GM12878 (cell line): ENCODE measurements at regions not wholly inside any gene's neighbourhood (a gene's known extent, or its start where the extent isn't known, plus 50 kb on each side); places are given as distances from the start of the nearest gene placed in this dataset.

Experiments
- ATAC-seq: fragments of 200-7000 bp; cut with Tn5 transposase; 3 replicates; pipeline ENCODE4 v1.9.1; 2020; ENCODE audit warnings: mild to moderate bottlenecking, moderate library complexity
- BruUV-seq: library from RNA; stranded (reverse); fragments of 400-500 nt; replicated peaks from 2 replicates; lab custom pipeline; 2021; lab: Mats Ljungman, UMichigan
- CTCF ChIA-PET: fragments of 300-600 bp; sonication (Branson Sonifier 250); formaldehyde crosslinking; extraction: SDS; loops from one replicate; lab custom pipeline; 2021; ENCODE audit warnings: inconsistent platforms; lab: Yijun Ruan, JAX
- POLR2A ChIA-PET: fragments of 350-600 bp; formaldehyde crosslinking; extraction: SDS; loops from one replicate; lab custom pipeline; 2021; ENCODE audit warnings: inconsistent platforms; lab: Charles Lee
- RAD21 ChIA-PET: fragments of 300-600 bp; sonication (Branson Sonifier 250); formaldehyde crosslinking; loops from one replicate; lab custom pipeline; 2023; ENCODE audit warnings: antibody characterized with exemption; ENCODE audit not compliant: unreplicated experiment; lab: Charles Lee
- SMC1A ChIA-PET: fragments of 300-600 bp; sonication (Branson Sonifier 250); formaldehyde crosslinking; loops from one replicate; lab custom pipeline; 2023; ENCODE audit not compliant: unreplicated experiment, uncharacterized antibody; lab: Charles Lee
- DNase-seq: peaks from one replicate; pipeline ENCODE4 v3.0.0-alpha.2; 2011; ENCODE audit warnings: low read depth, low spot score
- FAIRE-seq: peaks from 3 replicates; lab custom pipeline; 2011; peaks lifted over from hg19 to GRCh38; lab: Jason Lieb, UNC
- H2AFZ ChIP-seq: 2 replicates; pipeline ENCODE4 v1.6.0; 2011; ENCODE audit warnings: low read depth, low read length, control low read depth; ENCODE audit not compliant: control insufficient read depth
- H3K27ac ChIP-seq: 2 replicates; pipeline ENCODE4 v1.5.1; 2011; ENCODE audit warnings: control low read depth; ENCODE audit not compliant: control insufficient read depth, insufficient read depth
- H3K27me3 ChIP-seq, 2 experiments: replicated peaks in 1 of 2; 2 replicates each; pipeline versions ENCODE4 v1.6.0 to v1.6.1; 2011; ENCODE audit warnings: low read length in 1 of 2; ENCODE audit not compliant: control insufficient read depth in 2 of 2, insufficient read depth in 2 of 2
- H3K36me3 ChIP-seq, 2 experiments: 2 replicates each; pipeline ENCODE4 v1.5.1; 2011; ENCODE audit warnings: low read length in 1 of 2; ENCODE audit not compliant: control insufficient read depth in 2 of 2, insufficient read depth in 2 of 2
- H3K4me1 ChIP-seq: 2 replicates; pipeline ENCODE4 v1.6.1; 2011; ENCODE audit warnings: mild to moderate bottlenecking, low read length, moderate library complexity, mixed read lengths; ENCODE audit not compliant: control insufficient read depth, insufficient read depth
- H3K4me2 ChIP-seq: 2 replicates; pipeline ENCODE4 v1.6.0; 2011; ENCODE audit warnings: control low read depth; ENCODE audit not compliant: control insufficient read depth, insufficient read depth
- H3K4me3 ChIP-seq: fragments of 200-600 bp; sonication (generic); 2 replicates; pipeline ENCODE4 v1.5.1; 2016
- H3K79me2 ChIP-seq: 2 replicates; pipeline ENCODE4 v1.6.0; 2011; ENCODE audit warnings: low read length; ENCODE audit not compliant: control insufficient read depth, insufficient read depth
- H3K9ac ChIP-seq: 2 replicates; pipeline ENCODE4 v1.8.0; 2011; ENCODE audit warnings: low read length, control low read depth, mixed read lengths; ENCODE audit not compliant: control insufficient read depth, insufficient read depth
- H3K9me3 ChIP-seq: replicated peaks from 3 replicates; pipeline ENCODE4 v1.5.1; 2011; ENCODE audit warnings: mild to moderate bottlenecking, low read length; ENCODE audit not compliant: control insufficient read depth, insufficient read depth
- H4K20me1 ChIP-seq: 2 replicates; pipeline ENCODE4 v1.6.0; 2011; ENCODE audit not compliant: control insufficient read depth, insufficient read depth
- BCL11A ChIP-seq: IDR thresholded peaks from 2 replicates; pipeline ENCODE4 v1.6.1; 2011; ENCODE audit warnings: low read depth, low read length
- RAD51 ChIP-seq: fragments of 450-650 bp; IDR thresholded peaks from 2 replicates; pipeline ENCODE4 v1.6.1; 2016; ENCODE audit warnings: moderate library complexity, mild to moderate bottlenecking, inconsistent platforms
- SPI1 ChIP-seq: IDR thresholded peaks from 2 replicates; pipeline ENCODE4 v1.6.1; 2011; ENCODE audit warnings: low read depth, mild to moderate bottlenecking, low read length, moderate library complexity, borderline replicate concordance; ENCODE audit not compliant: insufficient read depth
- ZNF622 ChIP-seq: fragments of 450-650 bp; IDR thresholded peaks from 2 replicates; pipeline ENCODE4 v1.6.1; 2017; ENCODE audit warnings: mild to moderate bottlenecking, inconsistent platforms
- ZZZ3 ChIP-seq: IDR thresholded peaks from 2 replicates; pipeline ENCODE4 v1.6.1; 2011; ENCODE audit warnings: low read depth; ENCODE audit not compliant: control insufficient read depth, insufficient read length
- WGBS: methylation state at CpG from one replicate; pipeline ENCODE4 v1.1.6; 2016; ENCODE audit warnings: low lambda C conversion rate; ENCODE audit not compliant: insufficient replicate concordance, insufficient coverage; ENCODE audit errors: missing lambda C conversion rate; 5-methylcytosine and 5-hydroxymethylcytosine counted together
- in situ Hi-C: fragments of 300-500 bp; cut with MboI; formaldehyde crosslinking; loops from 9 replicates; pipeline ENCODE4 v1.14.3; 2018; ENCODE audit warnings: mixed read lengths
- intact Hi-C: fragments of 100-400 bp; cut with micrococcal nuclease; formaldehyde crosslinking; loops from one replicate; pipeline ENCODE4 v1.14.2; 2022; ENCODE audit not compliant: unreplicated experiment
- TF ChIP-seq, protein P1 (sequence below): fragments of 450-650 bp; IDR thresholded peaks from 2 replicates; pipeline ENCODE4 v1.6.1; 2016; ENCODE audit warnings: mild to moderate bottlenecking

DNA sequence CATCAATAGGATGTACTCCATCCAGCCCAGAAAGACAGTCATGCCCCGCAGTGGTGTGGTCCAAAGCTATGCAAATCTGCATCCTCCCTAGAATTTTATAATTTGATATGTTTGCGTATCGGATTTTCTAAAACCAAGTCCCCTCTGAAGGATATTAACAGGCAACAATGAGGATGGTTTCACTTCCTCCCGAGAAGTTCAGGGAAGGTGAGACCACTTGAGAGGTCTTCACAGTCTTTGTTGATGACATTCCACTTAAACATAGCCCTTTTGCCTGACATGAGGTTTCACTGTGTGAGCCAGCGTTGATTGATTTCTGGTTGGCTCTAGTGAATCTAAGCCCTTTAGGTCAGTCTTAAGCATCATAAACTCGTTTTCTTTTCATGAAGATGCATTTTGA, 276.1 kb downstream of the NR2F2 start:
- FAIRE-seq, result no peak

DNA sequence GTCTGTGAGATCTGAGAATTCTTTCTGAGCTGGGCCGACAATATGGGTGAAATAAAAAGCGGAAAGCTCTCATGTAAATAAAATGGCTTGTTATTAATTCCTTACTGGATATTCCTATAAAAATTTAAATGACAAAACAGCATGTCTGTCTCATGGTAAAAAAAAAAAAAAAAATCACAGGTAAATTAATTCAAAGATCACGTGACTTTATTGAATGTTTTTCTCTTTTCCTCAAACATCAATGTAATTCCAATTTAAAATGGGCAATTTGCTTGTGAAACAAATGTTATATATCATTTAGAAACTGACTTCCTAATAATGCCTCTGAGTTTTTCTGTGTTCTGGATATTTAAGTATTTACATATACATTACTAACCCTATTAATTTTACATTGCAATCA, 280.3 kb downstream of the NR2F2 start:
- TF ChIP-seq RAD51 (peak; percentile 63; the same call in 1 of the 2 replicates), ZNF622 (no peak)
- intact Hi-C loops, result no loop called here
- no TSS peak for BruUV-seq
- ChIA-PET SMC1A (interaction anchor here (0.9 kb wide), 1 partner anchor 12 kb away, joined by 3 read pairs; no protein-coding TSS in a partner anchor), CTCF (no interaction called here), RAD21 (no interaction called here), POLR2A (no interaction called here)
- H3K9ac ChIP-seq, result no peak overlapping the region
- WGBS, result 22% methylated on average over 3 of the region's 3 CpGs
- H3K4me1 ChIP-seq, result no peaks in the 10 kb centered on the region
- no peak overlapping the region for H2AFZ ChIP-seq
- FAIRE-seq (no peak), DNase-seq (no peak), ATAC-seq (no peak)
- no peaks in the 10 kb centered on the region for H3K9me3 ChIP-seq
- no peak overlapping the region for H3K27ac ChIP-seq
- no peaks in the 10 kb centered on the region for H4K20me1 ChIP-seq
- no peak overlapping the region for H3K4me3 ChIP-seq
- H3K79me2 ChIP-seq, result no peaks in the 10 kb centered on the region
- H3K4me2 ChIP-seq, result no peak overlapping the region
- H3K27me3 ChIP-seq, result no peaks in the 10 kb centered on the region
- no peaks in the 10 kb centered on the region for H3K36me3 ChIP-seq
- in situ Hi-C loops, result no loop called here

More for the DNA sequence above, 276.1 kb downstream of the NR2F2 start:
- H3K4me2 ChIP-seq, result no peak overlapping the region
- BruUV-seq, result no TSS peak
- ChIA-PET CTCF (no interaction called here), RAD21 (no interaction called here), POLR2A (no interaction called here), SMC1A (no interaction called here)
- no peak overlapping the region for H3K4me3 ChIP-seq
- H4K20me1 ChIP-seq, result no peaks in the 10 kb centered on the region
- 59% methylated on average over 6 of the region's 6 CpGs for WGBS
- DNase-seq, result no peak
- no peak overlapping the region for H3K9ac ChIP-seq
- H3K36me3 ChIP-seq, result no peaks in the 10 kb centered on the region
- intact Hi-C loops (no loop called here), in situ Hi-C loops (no loop called here)
- H2AFZ ChIP-seq, result no peak overlapping the region
- H3K79me2 ChIP-seq, result no peaks in the 10 kb centered on the region
- no peaks in the 10 kb centered on the region for H3K27me3 ChIP-seq
- TF ChIP-seq, protein P1, sequence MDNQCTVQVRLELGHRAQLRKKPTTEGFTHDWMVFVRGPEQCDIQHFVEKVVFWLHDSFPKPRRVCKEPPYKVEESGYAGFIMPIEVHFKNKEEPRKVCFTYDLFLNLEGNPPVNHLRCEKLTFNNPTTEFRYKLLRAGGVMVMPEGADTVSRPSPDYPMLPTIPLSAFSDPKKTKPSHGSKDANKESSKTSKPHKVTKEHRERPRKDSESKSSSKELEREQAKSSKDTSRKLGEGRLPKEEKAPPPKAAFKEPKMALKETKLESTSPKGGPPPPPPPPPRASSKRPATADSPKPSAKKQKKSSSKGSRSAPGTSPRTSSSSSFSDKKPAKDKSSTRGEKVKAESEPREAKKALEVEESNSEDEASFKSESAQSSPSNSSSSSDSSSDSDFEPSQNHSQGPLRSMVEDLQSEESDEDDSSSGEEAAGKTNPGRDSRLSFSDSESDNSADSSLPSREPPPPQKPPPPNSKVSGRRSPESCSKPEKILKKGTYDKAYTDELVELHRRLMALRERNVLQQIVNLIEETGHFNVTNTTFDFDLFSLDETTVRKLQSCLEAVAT, result no peak
- TF ChIP-seq SPI1 (peak; percentile 50; the same call in 1 of the 2 replicates), BCL11A (no peak), ZZZ3 (no peak)
- H3K27ac ChIP-seq, result no peak overlapping the region
- no peak for ATAC-seq
- H3K9me3 ChIP-seq, result no peaks in the 10 kb centered on the region
- no peaks in the 10 kb centered on the region for H3K4me1 ChIP-seq
